A673 (cell line): ENCODE measurements at regions not wholly inside any gene's neighbourhood (a gene's known extent, or its start where the extent isn't known, plus 50 kb on each side); places are given as distances from the start of the nearest gene placed in this dataset.

Source experiments
- CTCF ChIP-seq: fragments of 300-800, 200-600 bp; sonication (generic); conservative IDR thresholded peaks from 2 replicates; pipeline ENCODE4 v1.5.1; 2017; ENCODE audit warnings: low read depth, mild to moderate bottlenecking, antibody characterized with exemption, low read length, moderate library complexity, mixed read lengths
- EZH2 ChIP-seq: fragments of 200-600 bp; sonication (generic); IDR thresholded peaks from 2 replicates; pipeline ENCODE4 v1.6.1; 2017; ENCODE audit warnings: borderline replicate concordance, low read depth, mild to moderate bottlenecking, mixed read lengths, antibody characterized with exemption, low read length; ENCODE audit not compliant: poor library complexity, severe bottlenecking

- TF ChIP-seq CTCF, result no peak
- no peak for TF ChIP-seq EZH2
Measured at GRCh38 chr2:239606741-239607516, 206.1 kb upstream of the HDAC4 start.
